ENCODE measurements at regions not wholly inside any gene's neighbourhood (a gene's known extent, or its start where the extent isn't known, plus 50 kb on each side); places are given as distances from the start of the nearest gene placed in this dataset.
"Not testable (repeated sequence)": the region's sequence is repeated elsewhere in the genome, so short reads cannot be mapped to it uniquely, and the experiment has no call there.

GRCh38 chr5:61215996-61216395 lies 53.7 kb upstream of the SMIM15 start:
- DNase-seq (ENCODE audit: low spot score): no peak

GRCh38 chr5:61216741-61217140 lies 54.5 kb upstream of the SMIM15 start:
- DNase-seq (ENCODE audit: low spot score): no peak

- no peak for DNase-seq (ENCODE audit: low spot score)
Observed at GRCh38 chr5:61217214-61217613, 54.9 kb upstream of the SMIM15 start.

- no peak for DNase-seq (ENCODE audit: low spot score)
Observed at GRCh38 chr5:61228229-61228628, 66.0 kb upstream of the SMIM15 start.

- no peak for DNase-seq (ENCODE audit: low spot score)
Observed at GRCh38 chr5:61228691-61229280, 66.5 kb upstream of the SMIM15 start.

GRCh38 chr5:61229416-61229815 lies 67.1 kb upstream of the SMIM15 start:
- DNase-seq (ENCODE audit: low spot score): no peak

GRCh38 chr5:61230492-61230891 lies 68.2 kb upstream of the SMIM15 start:
- DNase-seq (ENCODE audit: low spot score): no peak

- DNase-seq (ENCODE audit: low spot score): no peak
Observed at GRCh38 chr5:61231813-61232212, 69.5 kb upstream of the SMIM15 start.

GRCh38 chr5:61232490-61233050 lies 70.3 kb upstream of the SMIM15 start:
- DNase-seq (ENCODE audit: low spot score): no peak

GRCh38 chr5:61234019-61234418 lies 71.8 kb upstream of the SMIM15 start:
- no peak for DNase-seq (ENCODE audit: low spot score)

GRCh38 chr5:61236715-61237114 lies 74.4 kb upstream of the SMIM15 start:
- DNase-seq (ENCODE audit: low spot score): not testable (repeated sequence)

GRCh38 chr5:61245486-61245885 lies 83.2 kb upstream of the SMIM15 start:
- DNase-seq (ENCODE audit: low spot score): no peak

- DNase-seq (ENCODE audit: low spot score): no peak
Observed at GRCh38 chr5:61245936-61246335, 83.7 kb upstream of the SMIM15 start.

GRCh38 chr5:61246768-61247307 lies 84.6 kb upstream of the SMIM15 start:
- DNase-seq (ENCODE audit: low spot score): no peak

GRCh38 chr5:61251874-61252642 lies 80.0 kb upstream of the ZSWIM6 start:
- no peak for DNase-seq (ENCODE audit: low spot score)

GRCh38 chr5:61252643-61252925 lies 79.5 kb upstream of the ZSWIM6 start:
- no peak for DNase-seq (ENCODE audit: low spot score)

GRCh38 chr5:61253547-61253946 lies 78.5 kb upstream of the ZSWIM6 start:
- DNase-seq (ENCODE audit: low spot score): no peak

GRCh38 chr5:61254969-61255555 lies 77.0 kb upstream of the ZSWIM6 start:
- no peak for DNase-seq (ENCODE audit: low spot score)

GRCh38 chr5:61256474-61256873 lies 75.6 kb upstream of the ZSWIM6 start:
- DNase-seq (ENCODE audit: low spot score): no peak

GRCh38 chr5:61257421-61257820 lies 74.6 kb upstream of the ZSWIM6 start:
- DNase-seq (ENCODE audit: low spot score): no peak

GRCh38 chr5:61261136-61261535 lies 70.9 kb upstream of the ZSWIM6 start:
- no peak for DNase-seq (ENCODE audit: low spot score)

GRCh38 chr5:61262080-61262479 lies 70.0 kb upstream of the ZSWIM6 start:
- DNase-seq (ENCODE audit: low spot score): no peak

- no peak for DNase-seq (ENCODE audit: low spot score)
Observed at GRCh38 chr5:61263072-61263471, 69.0 kb upstream of the ZSWIM6 start.
